K562 (cell line): ENCODE measurements at regions not wholly inside any gene's neighbourhood (a gene's known extent, or its start where the extent isn't known, plus 50 kb on each side); places are given as distances from the start of the nearest gene placed in this dataset.

Experiments
- ATAC-seq: fragments of 200-7000 bp; cut with Tn5 transposase; 3 replicates; pipeline ENCODE4 v1.9.1; 2020; ENCODE audit warnings: moderate library complexity
- BruUV-seq: library from RNA; stranded (reverse); fragments of 400-500 nt; replicated peaks from 2 replicates; lab custom pipeline; 2021; lab: Mats Ljungman, UMichigan
- CTCF ChIA-PET: fragments of 300-600 bp; formaldehyde crosslinking; extraction: SDS; loops from one replicate; lab custom pipeline; 2021; ENCODE audit warnings: low intra/inter-chr PET ratio; lab: Yijun Ruan, JAX
- POLR2A ChIA-PET: fragments of 300-600, 350-650 bp; sonication (Branson Sonifier 250); formaldehyde crosslinking; extraction: SDS; loops from one replicate; lab custom pipeline; 2021; ENCODE audit warnings: antibody characterized with exemption, inconsistent platforms; lab: Yijun Ruan, JAX
- DNase-seq, 4 experiments: peaks; one replicate each; pipeline versions ENCODE4 v3.0.0 to v3.0.0-alpha.2; 2011 to 2018; ENCODE audit warnings: low spot score in 3 of 4, mixed read lengths in 3 of 4; ENCODE audit errors: extremely low read depth in 1 of 4
- FAIRE-seq: peaks from 2 replicates; lab custom pipeline; 2011; peaks lifted over from hg19 to GRCh38; lab: Jason Lieb, UNC
- H2AFZ ChIP-seq: 2 replicates; pipeline ENCODE4 v1.6.0; 2011; ENCODE audit warnings: low read depth, low read length, control low read depth, inconsistent platforms
- H3K27ac ChIP-seq: fragments of 200-600 bp; 3 replicates; pipeline ENCODE4 v1.8.0; 2011; ENCODE audit warnings: low read depth, mild to moderate bottlenecking, control low read depth, inconsistent platforms, low read length, moderate library complexity, mixed read lengths; ENCODE audit errors: extremely low read depth
- H3K27me3 ChIP-seq, 2 experiments: fragments of 300-600 bp in 1 of 2; 2 replicates in 1 of 2; 3 replicates in 1 of 2; pipeline versions ENCODE4 v1.6.0 to v1.8.0; 2011; ENCODE audit warnings: inconsistent platforms in 2 of 2, low read length in 2 of 2, mild to moderate bottlenecking in 1 of 2, mixed read lengths in 1 of 2, moderate library complexity in 1 of 2; ENCODE audit not compliant: control insufficient read depth in 2 of 2, insufficient read depth in 2 of 2
- H3K36me3 ChIP-seq: fragments of 300-600 bp; 3 replicates; pipeline ENCODE4 v1.8.0; 2011; ENCODE audit warnings: mild to moderate bottlenecking, low read length, inconsistent platforms; ENCODE audit not compliant: control insufficient read depth, insufficient read depth
- H3K4me1 ChIP-seq, 2 experiments: fragments of 200-600 bp in 1 of 2; replicated peaks in 1 of 2; 2 replicates in 1 of 2; 3 replicates in 1 of 2; pipeline versions ENCODE4 v1.5.1 to v1.8.0; 2011; ENCODE audit warnings: inconsistent platforms in 2 of 2, low read length in 2 of 2, mild to moderate bottlenecking in 1 of 2, mixed read lengths in 1 of 2, moderate library complexity in 1 of 2; ENCODE audit not compliant: control insufficient read depth in 2 of 2, insufficient read depth in 2 of 2
- H3K4me2 ChIP-seq: 2 replicates; pipeline ENCODE4 v1.6.1; 2011; ENCODE audit warnings: low read length, control low read depth, inconsistent platforms, mixed read lengths; ENCODE audit not compliant: insufficient read depth
- H3K4me3 ChIP-seq: fragments of 200-600 bp; sonication (generic), shearing (Covaris generic); 2 replicates; pipeline ENCODE4 v1.5.1; 2016; ENCODE audit warnings: control low read depth, inconsistent platforms
- H3K79me2 ChIP-seq: fragments of 200-600 bp; 3 replicates; pipeline ENCODE4 v1.8.0; 2011; ENCODE audit warnings: low read length, inconsistent platforms; ENCODE audit not compliant: control insufficient read depth, insufficient read depth
- H3K9ac ChIP-seq, 2 experiments: 2 replicates each; pipeline versions ENCODE4 v1.6.0 to v1.6.1; 2011; ENCODE audit warnings: low read depth in 2 of 2, low read length in 2 of 2, control low read depth in 1 of 2, inconsistent platforms in 1 of 2, mild to moderate bottlenecking in 1 of 2, mixed read lengths in 1 of 2; ENCODE audit not compliant: insufficient read depth in 1 of 2
- H3K9me1 ChIP-seq: one replicate; pipeline ENCODE4 v1.6.0; 2011; ENCODE audit warnings: inconsistent platforms, mild to moderate bottlenecking, low read length, moderate library complexity; ENCODE audit not compliant: control insufficient read depth, insufficient read depth
- H3K9me3 ChIP-seq: replicated peaks from 2 replicates; pipeline ENCODE4 v1.5.1; 2011; ENCODE audit warnings: low read depth, low read length, inconsistent platforms; ENCODE audit not compliant: control insufficient read depth, insufficient read depth
- H4K20me1 ChIP-seq: replicated peaks from 2 replicates; pipeline ENCODE4 v1.6.1; 2011; ENCODE audit warnings: low read length, inconsistent platforms, mixed read lengths; ENCODE audit not compliant: control insufficient read depth, insufficient read depth
- BRD9 ChIP-seq: fragments of 450-650 bp; IDR thresholded peaks from 2 replicates; pipeline ENCODE4 v1.6.1; 2018; ENCODE audit warnings: low read depth; ENCODE audit not compliant: partially characterized antibody
- MGA ChIP-seq: fragments of 450-650 bp; IDR thresholded peaks from 2 replicates; pipeline ENCODE4 v1.6.1; 2016; ENCODE audit warnings: mild to moderate bottlenecking, moderate library complexity
- TGIF2 ChIP-seq: sonication (generic); formaldehyde crosslinking; IDR thresholded peaks from 2 replicates; pipeline ENCODE4 v1.8.1; 2022; ENCODE audit warnings: mild to moderate bottlenecking, missing genetic modification reagents, moderate library complexity
- ZBED1 ChIP-seq: IDR thresholded peaks from 2 replicates; pipeline ENCODE4 v1.6.1; 2014
- ZNF436 ChIP-seq: fragments of 250-450, 450-650 bp; sonication (Bioruptor Pico); formaldehyde crosslinking; IDR thresholded peaks from 2 replicates; pipeline ENCODE4 v1.7.0; 2020; ENCODE audit warnings: mild to moderate bottlenecking
- WGBS: fragments of 100-300 bp; shearing (Covaris generic); methylation state at CpG from one replicate; pipeline ENCODE4 v1.1.6; 2016; ENCODE audit warnings: low coverage, mixed read lengths; ENCODE audit not compliant: insufficient coverage; ENCODE audit errors: missing lambda C conversion rate; 5-methylcytosine and 5-hydroxymethylcytosine counted together
- in situ Hi-C: fragments of 300-500 bp; cut with MboI; formaldehyde crosslinking; loops from 4 replicates; pipeline ENCODE4 v1.15.0; 2018; ENCODE audit warnings: inconsistent platforms, mixed read lengths
- intact Hi-C: fragments of 100-400 bp; cut with micrococcal nuclease; formaldehyde crosslinking; loops from 2 replicates; pipeline ENCODE4 v1.14.2; 2022

GRCh38 chr3:67866571-67866970 lies 212.2 kb upstream of the SUCLG2 start:
- Histone ChIP-seq H4K20me1 (no peaks in the 10 kb centered on the region), H3K4me2 (no peak overlapping the region), H3K9me3 (no peaks in the 10 kb centered on the region), H3K4me3 (no peak overlapping the region), H3K9me1 (no peaks in the 10 kb centered on the region)
- DNase-seq (no peak), FAIRE-seq (no peak)
- no peak for TF ChIP-seq TGIF2
- no peak for TF ChIP-seq ZBED1
- TF ChIP-seq BRD9, result no peak
- TF ChIP-seq MGA, result no peak
- no peak for TF ChIP-seq ZNF436 (CRISPR knock-in tag)
- TF ChIP-seq, all 486 proteins: peak for 0
- H3K79me2 ChIP-seq, result no peaks in the 10 kb centered on the region
- POLR2A ChIA-PET, result no interaction called here
- no peaks in the 10 kb centered on the region for H3K36me3 ChIP-seq
- no peak overlapping the region for H2AFZ ChIP-seq
- intact Hi-C loops, result no loop called here
- no peak for ATAC-seq
- in situ Hi-C loops, result no loop called here
- CTCF ChIA-PET, result no interaction called here
- WGBS, result 0% methylated on average over 6 of the region's 6 CpGs
- H3K9ac ChIP-seq, result no peak overlapping the region
- H3K27me3 ChIP-seq, result no peaks in the 10 kb centered on the region
- BruUV-seq, result no TSS peak
- no peak overlapping the region for H3K27ac ChIP-seq
- no peaks in the 10 kb centered on the region for H3K4me1 ChIP-seq
